ENCODE measurements at regions not wholly inside any gene's neighbourhood (a gene's known extent, or its start where the extent isn't known, plus 50 kb on each side); places are given as distances from the start of the nearest gene placed in this dataset.

- DNase-seq (ENCODE audit: low read depth in 2 of 2), result no peak
Observed at GRCh38 chr12:91968076-91968776, 177.4 kb downstream of the BTG1 start.

GRCh38 chr12:91967590-91967989, 178.1 kb downstream of the BTG1 start:
- DNase-seq (ENCODE audit: low read depth in 2 of 2), result no peak

- DNase-seq (ENCODE audit: low read depth in 2 of 2), result no peak
Observed at GRCh38 chr12:91965781-91966180, 179.9 kb downstream of the BTG1 start.

- DNase-seq (ENCODE audit: low read depth in 2 of 2), result no peak
Observed at GRCh38 chr12:91964501-91964900, 181.1 kb downstream of the BTG1 start.

GRCh38 chr12:91959220-91959619, 186.4 kb downstream of the BTG1 start:
- DNase-seq (ENCODE audit: low read depth in 2 of 2), result no peak

GRCh38 chr12:91958816-91959215, 186.8 kb downstream of the BTG1 start:
- DNase-seq (ENCODE audit: low read depth in 2 of 2), result no peak

- no peak for DNase-seq (ENCODE audit: low read depth in 2 of 2)
Observed at GRCh38 chr12:91954747-91955146, 190.9 kb downstream of the BTG1 start.

- no peak for DNase-seq (ENCODE audit: low read depth in 2 of 2)
Observed at GRCh38 chr12:91954326-91954725, 191.3 kb downstream of the BTG1 start.

- DNase-seq (ENCODE audit: low read depth in 2 of 2), result no peak
Observed at GRCh38 chr12:91952916-91953315, 192.7 kb downstream of the BTG1 start.

- DNase-seq (ENCODE audit: low read depth in 2 of 2), result no peak
Observed at GRCh38 chr12:91951571-91951970, 194.1 kb downstream of the BTG1 start.

GRCh38 chr12:91948504-91948903, 197.1 kb downstream of the BTG1 start:
- DNase-seq (ENCODE audit: low read depth in 2 of 2), result no peak

GRCh38 chr12:91947459-91947858, 198.2 kb downstream of the BTG1 start:
- no peak for DNase-seq (ENCODE audit: low read depth in 2 of 2)

GRCh38 chr12:91944637-91945036, 201.0 kb downstream of the BTG1 start:
- no peak for DNase-seq (ENCODE audit: low read depth in 2 of 2)

- DNase-seq (ENCODE audit: low read depth in 2 of 2), result no peak
Observed at GRCh38 chr12:91940826-91941570, 204.6 kb downstream of the BTG1 start.

- DNase-seq (ENCODE audit: low read depth in 2 of 2), result no peak
Observed at GRCh38 chr12:91940322-91940721, 205.3 kb downstream of the BTG1 start.

GRCh38 chr12:91937706-91938105, 207.9 kb downstream of the BTG1 start:
- DNase-seq (ENCODE audit: low read depth in 2 of 2), result no peak

GRCh38 chr12:91937009-91937408, 208.6 kb downstream of the BTG1 start:
- no peak for DNase-seq (ENCODE audit: low read depth in 2 of 2)

- DNase-seq (ENCODE audit: low read depth in 2 of 2), result no peak
Observed at GRCh38 chr12:91935296-91935695, 210.3 kb downstream of the BTG1 start.

GRCh38 chr12:91931111-91931510, 214.5 kb downstream of the BTG1 start:
- DNase-seq (ENCODE audit: low read depth in 2 of 2), result no peak

- no peak for DNase-seq (ENCODE audit: low read depth in 2 of 2)
Observed at GRCh38 chr12:91928501-91928900, 217.1 kb downstream of the BTG1 start.

- DNase-seq (ENCODE audit: low read depth in 2 of 2), result no peak
Observed at GRCh38 chr12:91926848-91927247, 218.8 kb downstream of the BTG1 start.

GRCh38 chr12:91924827-91925226, 220.8 kb downstream of the BTG1 start:
- no peak for DNase-seq (ENCODE audit: low read depth in 2 of 2)

- DNase-seq (ENCODE audit: low read depth in 2 of 2), result no peak
Observed at GRCh38 chr12:91923864-91924263, 221.8 kb downstream of the BTG1 start.

Measured in stimulated activated CD4-positive, alpha-beta T cell treated with anti-CD3 and anti-CD28 coated beads, Interleukin-4, amount 100 ng/mL, for 48 hours (primary cell).